Coronary artery (tissue), 2 donors: ENCODE measurements at regions not wholly inside any gene's neighbourhood (a gene's known extent, or its start where the extent isn't known, plus 50 kb on each side); places are given as distances from the start of the nearest gene placed in this dataset.

Experiments
- DNase-seq: peaks from one replicate; pipeline ENCODE4 v3.0.0-alpha.2; 2017; ENCODE audit warnings: low spot score
- H3K27ac ChIP-seq, 2 donors: fragments of 200-600 bp; sonication (generic); one replicate each; pipeline ENCODE4 v1.5.1; 2016 to 2019
- H3K4me3 ChIP-seq: fragments of 200-600 bp; sonication (generic); 2 replicates; pipeline ENCODE4 v1.5.1; 2016; ENCODE audit warnings: mild to moderate bottlenecking, moderate library complexity
- TF ChIP-seq, protein P1 (sequence below): fragments of 200-600 bp; sonication (generic); IDR thresholded peaks from one replicate; pipeline ENCODE4 v1.5.1; 2019; ENCODE audit warnings: antibody characterized with exemption

DNA sequence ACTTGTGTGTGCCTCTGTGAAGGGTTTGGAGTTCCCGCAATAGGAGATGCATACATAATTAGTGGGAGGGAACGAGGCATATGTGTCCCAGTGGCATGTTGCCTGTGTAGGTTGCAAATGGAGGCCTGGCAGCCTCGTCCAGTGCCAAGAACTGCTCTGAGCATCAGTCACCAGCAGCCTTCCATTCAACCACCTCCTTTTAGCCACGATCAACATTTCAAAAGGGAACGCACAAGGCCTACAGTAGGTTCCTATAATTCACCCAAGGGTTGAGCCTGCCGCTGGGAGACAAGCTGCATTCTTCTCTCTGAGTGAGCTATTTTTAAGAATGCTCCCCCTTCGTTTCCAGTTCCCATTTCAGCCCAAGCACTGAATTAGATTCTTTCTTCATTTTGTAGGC lies 78.8 kb upstream of the CTNNB1 start:
- TF ChIP-seq, protein P1, sequence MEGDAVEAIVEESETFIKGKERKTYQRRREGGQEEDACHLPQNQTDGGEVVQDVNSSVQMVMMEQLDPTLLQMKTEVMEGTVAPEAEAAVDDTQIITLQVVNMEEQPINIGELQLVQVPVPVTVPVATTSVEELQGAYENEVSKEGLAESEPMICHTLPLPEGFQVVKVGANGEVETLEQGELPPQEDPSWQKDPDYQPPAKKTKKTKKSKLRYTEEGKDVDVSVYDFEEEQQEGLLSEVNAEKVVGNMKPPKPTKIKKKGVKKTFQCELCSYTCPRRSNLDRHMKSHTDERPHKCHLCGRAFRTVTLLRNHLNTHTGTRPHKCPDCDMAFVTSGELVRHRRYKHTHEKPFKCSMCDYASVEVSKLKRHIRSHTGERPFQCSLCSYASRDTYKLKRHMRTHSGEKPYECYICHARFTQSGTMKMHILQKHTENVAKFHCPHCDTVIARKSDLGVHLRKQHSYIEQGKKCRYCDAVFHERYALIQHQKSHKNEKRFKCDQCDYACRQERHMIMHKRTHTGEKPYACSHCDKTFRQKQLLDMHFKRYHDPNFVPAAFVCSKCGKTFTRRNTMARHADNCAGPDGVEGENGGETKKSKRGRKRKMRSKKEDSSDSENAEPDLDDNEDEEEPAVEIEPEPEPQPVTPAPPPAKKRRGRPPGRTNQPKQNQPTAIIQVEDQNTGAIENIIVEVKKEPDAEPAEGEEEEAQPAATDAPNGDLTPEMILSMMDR, result no peak
- Histone ChIP-seq H3K27ac (peak overlapping the region in 1 of 2 donors; percentile 6), H3K4me3 (no peak overlapping the region)
- DNase-seq, result peak; percentile 40

DNA sequence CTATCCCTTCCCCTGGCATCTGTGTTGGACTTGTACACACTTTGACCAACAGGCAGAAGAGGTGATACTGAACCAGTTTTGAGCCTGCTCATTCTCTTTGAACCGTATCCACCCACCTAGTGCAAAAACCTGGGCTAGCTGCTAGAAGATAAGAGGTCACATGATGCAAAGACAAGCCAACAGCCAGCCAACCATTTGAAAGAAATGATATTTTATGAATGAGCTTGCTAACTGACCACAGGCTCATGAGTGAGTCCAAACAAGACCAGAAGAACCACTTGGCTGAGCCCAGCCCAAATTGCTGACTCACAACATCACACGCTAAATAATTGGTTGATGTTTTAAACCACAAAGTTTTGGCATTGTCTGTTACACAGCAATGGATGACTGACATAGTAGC lies 74.0 kb upstream of the CTNNB1 start:
- Histone ChIP-seq H3K27ac (no peak overlapping the region), H3K4me3 (no peak overlapping the region)
- TF ChIP-seq, protein P1, result no peak
- DNase-seq, result peak; percentile 7

DNA sequence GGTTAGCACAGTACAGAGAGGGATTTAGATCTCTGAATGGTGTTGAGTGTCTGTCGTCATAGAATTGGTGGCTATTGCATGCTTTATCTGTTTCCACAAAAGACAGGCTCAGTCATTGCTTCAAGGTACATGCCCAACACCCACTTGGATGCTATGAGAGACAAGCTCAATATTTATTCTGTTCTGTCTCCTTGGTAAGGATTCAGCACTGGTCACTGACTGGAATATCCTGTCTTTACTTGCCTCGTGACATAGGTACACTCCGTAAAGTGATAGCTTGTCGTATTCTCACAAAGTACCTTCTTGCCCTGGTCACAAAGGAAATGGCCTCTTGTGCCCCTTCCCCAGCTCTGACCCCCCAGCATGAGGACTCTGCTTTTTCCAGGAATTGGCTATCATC lies 72.8 kb upstream of the CTNNB1 start:
- H3K4me3 ChIP-seq, result no peak overlapping the region
- H3K27ac ChIP-seq, result no peak overlapping the region
- TF ChIP-seq, protein P1, result no peak
- peak; percentile 28 for DNase-seq

DNA sequence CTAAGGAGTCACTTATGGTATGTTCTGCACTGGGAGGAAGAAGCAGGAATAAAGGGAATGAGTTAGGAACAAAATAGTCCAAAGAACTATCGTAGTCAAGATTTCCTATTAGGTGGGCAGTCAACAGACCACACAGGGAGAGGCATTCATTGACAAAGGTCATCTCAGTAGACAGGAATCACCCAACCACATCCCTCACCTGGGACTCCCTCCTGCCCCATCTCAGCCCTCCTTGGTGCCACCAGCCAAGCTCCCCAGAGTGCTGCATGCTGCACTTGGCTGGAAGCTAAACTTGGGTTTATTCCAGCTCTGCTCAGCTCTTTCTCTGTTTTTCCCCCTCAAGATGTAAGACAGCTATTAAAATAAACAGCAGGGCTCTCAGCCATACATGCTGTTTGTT lies 72.3 kb upstream of the CTNNB1 start:
- TF ChIP-seq, protein P1, result no peak
- Histone ChIP-seq H3K4me3 (no peak overlapping the region), H3K27ac (no peak overlapping the region)
- DNase-seq, result peak; percentile 28

DNA sequence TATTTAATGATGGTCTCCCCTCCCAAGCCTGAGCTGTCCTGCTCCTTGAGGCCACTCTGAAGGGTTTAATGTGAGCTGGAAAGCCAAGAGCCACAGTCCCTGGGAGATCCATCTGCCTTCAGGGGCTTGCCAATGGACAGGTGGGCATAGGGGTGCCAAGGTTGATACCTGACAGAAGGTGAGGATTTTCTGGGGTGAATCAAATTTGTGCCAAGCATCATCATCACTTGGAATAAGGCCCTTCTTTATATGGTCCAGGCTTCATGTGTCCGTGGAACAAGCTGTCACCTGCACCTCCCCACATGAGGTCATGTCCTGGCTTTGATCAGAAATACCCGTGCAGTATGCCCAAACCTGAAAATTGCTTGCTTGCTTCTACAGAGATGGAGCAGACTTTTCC lies 71.9 kb upstream of the CTNNB1 start:
- DNase-seq, result no peak
- TF ChIP-seq, protein P1, result no peak
- Histone ChIP-seq H3K27ac (no peak overlapping the region), H3K4me3 (no peak overlapping the region)

DNA sequence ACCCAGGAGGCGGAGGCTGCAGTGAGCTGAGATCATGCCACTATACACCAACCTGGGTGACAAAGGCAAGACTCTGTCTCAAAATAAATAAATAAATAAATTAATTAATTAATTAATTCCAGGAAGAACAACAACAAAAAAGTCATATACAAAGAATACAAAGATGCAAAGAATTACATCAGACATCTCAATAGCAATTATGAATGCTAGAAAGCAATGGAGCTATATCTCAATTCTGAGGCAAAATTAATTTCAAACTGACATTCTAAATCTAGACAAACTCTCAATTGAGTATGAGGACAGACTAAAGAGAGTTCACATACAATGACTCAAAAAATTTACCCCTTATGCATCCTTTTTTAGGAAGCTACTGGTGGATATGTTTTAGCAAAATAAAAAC lies 69.6 kb upstream of the CTNNB1 start:
- TF ChIP-seq, protein P1, result no peak
- DNase-seq, result peak; percentile 11

DNA sequence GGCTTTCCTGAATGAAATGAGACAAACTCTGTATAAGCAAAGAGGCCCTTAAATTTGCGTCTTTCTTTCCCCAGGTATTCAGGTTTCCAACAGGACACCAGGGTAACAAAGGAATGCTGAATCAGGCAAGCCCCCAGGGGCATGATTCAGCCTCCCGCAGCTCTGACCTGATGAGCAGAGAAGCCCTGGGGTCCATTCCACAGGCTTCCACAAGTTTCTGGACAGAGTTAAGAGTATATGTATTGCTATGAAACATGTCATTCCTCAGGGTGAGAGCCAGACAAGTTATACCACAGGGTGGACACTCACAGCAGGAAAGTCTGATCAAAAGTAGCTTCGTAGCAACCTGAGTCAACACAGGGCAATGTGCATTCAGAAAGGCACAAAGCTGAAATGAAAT lies 68.1 kb upstream of the CTNNB1 start:
- TF ChIP-seq, protein P1, result no peak
- peak; percentile 31 for DNase-seq
- no peak overlapping the region for H3K4me3 ChIP-seq
- H3K27ac ChIP-seq, result no peak overlapping the region

More for the DNA sequence above, 69.6 kb upstream of the CTNNB1 start:
- Histone ChIP-seq H3K27ac (no peak overlapping the region), H3K4me3 (no peak overlapping the region)
